ENCODE measurements at regions not wholly inside any gene's neighbourhood (a gene's known extent, or its start where the extent isn't known, plus 50 kb on each side); places are given as distances from the start of the nearest gene placed in this dataset.
"Not testable (repeated sequence)": the region's sequence is repeated elsewhere in the genome, so short reads cannot be mapped to it uniquely, and the experiment has no call there.

DNA sequence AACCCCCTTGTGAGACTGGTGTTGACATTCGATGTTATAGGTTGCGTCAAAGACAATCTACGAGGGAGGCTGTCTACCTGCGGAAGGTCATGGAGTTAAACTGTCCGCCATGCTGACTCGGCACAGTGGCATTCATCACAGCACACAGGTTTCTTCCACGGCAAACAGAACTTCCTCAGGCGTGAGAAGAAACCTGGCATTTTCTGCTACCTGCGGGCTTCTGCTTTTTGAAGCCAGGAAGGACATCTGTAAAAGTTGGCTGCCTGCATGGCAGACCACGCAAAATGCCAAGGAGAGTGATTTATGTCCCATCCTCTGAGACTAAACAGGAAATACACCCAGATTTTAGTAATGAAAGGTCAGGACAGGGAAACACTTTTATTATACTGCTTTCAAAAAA lies 809.8 kb upstream of the NUDT12 start:
- in situ Hi-C loops (cut with HindIII; ENCODE audit: low sequenced_read_pairs) = no loop called here

DNA sequence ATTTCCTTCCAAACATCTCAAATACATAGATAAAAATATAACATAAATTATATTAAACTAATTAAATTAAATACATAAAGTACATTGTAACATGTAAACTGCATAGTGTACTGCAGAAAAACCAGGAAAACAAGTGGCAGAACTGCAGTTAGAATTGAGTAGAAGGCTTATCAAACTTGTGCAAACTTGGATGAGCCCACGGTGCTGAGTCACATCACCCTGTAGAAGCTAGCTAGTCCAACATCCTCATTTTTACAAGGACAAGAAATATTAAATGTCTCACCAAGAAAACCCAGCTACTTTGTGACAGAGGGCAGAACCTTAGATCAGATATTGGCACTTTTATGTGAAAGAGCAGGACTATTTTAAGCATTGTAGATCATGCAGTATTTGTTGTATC lies 807.9 kb upstream of the NUDT12 start:
- in situ Hi-C loops (cut with HindIII; ENCODE audit: low sequenced_read_pairs) = no loop called here
- DNase-seq (ENCODE audit: low spot score) = no peak

More for the DNA sequence above, 809.8 kb upstream of the NUDT12 start:
- no peak for DNase-seq (ENCODE audit: low spot score)

DNA sequence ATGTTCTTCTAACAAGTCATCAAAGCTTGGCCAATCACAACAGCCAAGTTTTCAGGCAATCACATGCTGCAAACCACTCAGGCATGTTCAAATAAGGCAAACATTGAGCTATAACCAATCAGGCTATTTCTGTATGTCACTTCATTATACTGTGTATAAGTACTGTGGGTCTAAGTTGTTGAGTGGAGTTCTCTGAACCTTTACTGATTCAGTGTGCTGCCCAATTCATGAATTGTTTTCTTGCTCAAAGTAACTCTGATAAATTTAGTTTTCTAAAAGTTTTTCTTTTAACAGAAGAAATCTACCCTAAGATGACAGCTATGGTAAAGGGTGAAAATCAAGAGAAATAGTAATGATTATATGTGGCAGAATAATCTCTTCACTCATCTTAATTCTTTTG lies 805.4 kb upstream of the NUDT12 start:
- DNase-seq (ENCODE audit: low spot score) = no peak
- in situ Hi-C loops (cut with HindIII; ENCODE audit: low sequenced_read_pairs) = no loop called here

DNA sequence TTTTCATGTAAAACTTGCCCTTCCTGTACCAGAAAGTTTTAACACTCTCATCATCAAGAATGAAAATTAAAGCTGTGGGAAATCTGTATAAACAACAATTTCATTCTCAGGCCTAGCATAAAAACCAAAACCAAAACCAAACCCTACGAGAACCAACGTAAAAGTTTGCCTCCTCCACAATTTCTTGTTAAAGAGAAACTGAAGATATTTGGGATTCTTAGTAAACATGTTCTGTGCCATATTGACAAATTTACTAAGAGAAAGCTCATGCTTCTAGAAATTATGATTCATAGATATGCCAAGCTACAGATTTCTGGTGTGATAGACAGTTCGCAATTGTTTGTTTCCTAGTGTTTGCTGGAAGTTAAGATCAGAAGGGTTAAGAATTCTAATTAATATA lies 801.0 kb upstream of the NUDT12 start:
- in situ Hi-C loops (cut with HindIII; ENCODE audit: low sequenced_read_pairs) = no loop called here
- no peak for DNase-seq (ENCODE audit: low spot score)

DNA sequence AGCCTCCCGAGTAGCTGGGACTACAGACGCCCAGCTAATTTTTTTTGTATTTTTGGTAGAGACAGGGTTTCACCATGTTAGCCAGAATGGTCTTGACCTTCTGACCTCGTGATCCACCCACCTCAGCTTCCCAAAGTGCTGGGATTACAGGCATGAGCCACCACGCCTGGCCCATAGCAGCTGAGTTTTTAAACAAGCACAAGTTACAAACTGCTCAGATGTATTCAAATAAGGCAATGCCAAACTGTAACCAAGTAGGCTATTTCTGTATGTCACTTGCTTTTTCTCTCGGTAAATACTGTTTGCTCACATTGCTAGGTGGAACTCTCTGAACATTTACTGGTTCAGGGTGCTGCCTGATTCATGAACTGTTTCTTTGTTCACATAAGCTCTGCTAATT lies 799.3 kb upstream of the NUDT12 start:
- in situ Hi-C loops (cut with HindIII; ENCODE audit: low sequenced_read_pairs) = no loop called here
- DNase-seq (ENCODE audit: low spot score) = no peak

DNA sequence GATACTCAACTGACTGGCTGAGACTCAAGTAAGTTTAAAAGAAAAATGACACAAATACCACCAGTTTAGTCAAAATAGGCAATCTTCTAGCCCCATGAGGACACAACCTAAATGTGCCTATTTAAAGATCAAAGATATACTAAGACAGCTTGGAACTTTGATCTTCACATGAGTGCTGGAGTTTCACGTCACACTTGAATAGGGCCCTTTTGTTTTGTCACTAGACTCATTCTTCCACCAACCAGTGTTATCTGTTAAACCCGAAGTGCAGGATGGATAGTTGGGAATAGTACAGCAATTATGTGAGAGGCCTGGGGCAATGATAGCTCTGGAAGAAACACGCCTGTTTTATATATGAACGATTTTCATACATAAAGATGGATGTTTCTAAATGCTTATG lies 792.8 kb upstream of the NUDT12 start:
- in situ Hi-C loops (cut with HindIII; ENCODE audit: low sequenced_read_pairs) = no loop called here
- DNase-seq (ENCODE audit: low spot score) = no peak

DNA sequence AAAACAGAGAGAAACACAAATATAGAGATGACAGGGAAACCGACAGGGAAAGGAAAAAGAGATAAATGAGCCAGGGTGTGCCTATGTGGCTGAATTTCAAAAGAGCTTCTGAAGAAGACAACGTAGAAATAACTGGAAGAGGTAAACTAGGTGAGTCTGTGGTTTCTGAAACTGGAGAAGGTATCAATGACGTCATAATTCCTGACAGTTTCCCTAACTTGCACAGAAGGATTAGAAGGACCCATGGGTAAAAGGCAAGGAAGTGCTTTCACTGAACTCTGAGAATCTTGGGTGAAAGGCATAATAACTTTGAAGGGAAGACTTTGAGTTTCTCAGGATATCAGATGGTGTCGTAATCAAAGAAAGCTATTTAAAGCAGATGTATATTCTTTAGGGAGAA lies 790.8 kb upstream of the NUDT12 start:
- DNase-seq (ENCODE audit: low spot score) = no peak
- in situ Hi-C loops (cut with HindIII; ENCODE audit: low sequenced_read_pairs) = no loop called here

DNA sequence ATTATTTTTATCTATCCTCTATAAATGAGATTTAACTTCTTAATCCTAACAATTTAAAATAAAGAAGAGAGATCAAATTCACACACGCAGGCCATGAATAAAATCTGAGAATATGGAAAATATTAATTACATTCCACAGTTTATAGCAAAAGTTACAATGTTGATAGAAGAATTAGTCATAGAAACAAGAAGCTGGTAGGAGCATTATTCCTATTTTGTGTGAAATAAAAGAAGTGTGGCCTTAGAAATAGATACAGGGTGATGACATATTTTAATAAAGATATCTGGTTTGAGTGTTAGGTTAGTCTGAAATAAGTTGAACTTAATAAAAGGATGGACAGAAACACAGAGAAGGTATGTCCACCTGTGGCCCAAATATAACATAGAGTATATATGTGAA lies 790.4 kb upstream of the NUDT12 start:
- in situ Hi-C loops (cut with HindIII; ENCODE audit: low sequenced_read_pairs) = no loop called here
- no peak for DNase-seq (ENCODE audit: low spot score)

DNA sequence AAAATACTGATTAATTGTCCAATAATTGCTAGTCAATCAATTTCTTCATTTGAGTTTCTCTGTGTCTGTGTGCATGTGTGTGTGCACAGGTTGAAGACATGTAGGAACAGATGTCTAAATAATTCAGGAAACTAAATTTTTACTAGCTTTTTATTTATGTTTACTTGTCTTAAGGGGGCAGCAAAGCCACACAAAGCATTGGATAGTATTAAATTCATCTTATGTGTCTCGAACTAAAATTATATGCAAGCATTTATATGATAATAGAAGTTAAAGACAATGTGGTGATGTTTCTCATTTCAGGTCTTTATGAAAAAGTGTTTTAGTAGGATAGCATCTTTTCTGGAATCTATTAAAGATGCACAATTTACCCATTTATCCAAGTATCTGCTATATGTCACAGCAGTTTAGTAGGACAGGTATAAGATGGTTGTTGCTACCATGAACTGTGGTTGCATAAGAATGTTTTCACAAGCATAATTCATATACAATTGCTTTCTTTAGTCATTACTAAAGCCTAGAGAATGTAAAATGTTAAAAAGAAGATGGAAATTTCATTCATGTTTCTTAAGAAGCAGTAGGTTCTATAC lies 784.6 kb upstream of the NUDT12 start:
- in situ Hi-C loops (cut with HindIII; ENCODE audit: low sequenced_read_pairs) = no loop called here
- peak; percentile 7 for DNase-seq (ENCODE audit: low spot score)

DNA sequence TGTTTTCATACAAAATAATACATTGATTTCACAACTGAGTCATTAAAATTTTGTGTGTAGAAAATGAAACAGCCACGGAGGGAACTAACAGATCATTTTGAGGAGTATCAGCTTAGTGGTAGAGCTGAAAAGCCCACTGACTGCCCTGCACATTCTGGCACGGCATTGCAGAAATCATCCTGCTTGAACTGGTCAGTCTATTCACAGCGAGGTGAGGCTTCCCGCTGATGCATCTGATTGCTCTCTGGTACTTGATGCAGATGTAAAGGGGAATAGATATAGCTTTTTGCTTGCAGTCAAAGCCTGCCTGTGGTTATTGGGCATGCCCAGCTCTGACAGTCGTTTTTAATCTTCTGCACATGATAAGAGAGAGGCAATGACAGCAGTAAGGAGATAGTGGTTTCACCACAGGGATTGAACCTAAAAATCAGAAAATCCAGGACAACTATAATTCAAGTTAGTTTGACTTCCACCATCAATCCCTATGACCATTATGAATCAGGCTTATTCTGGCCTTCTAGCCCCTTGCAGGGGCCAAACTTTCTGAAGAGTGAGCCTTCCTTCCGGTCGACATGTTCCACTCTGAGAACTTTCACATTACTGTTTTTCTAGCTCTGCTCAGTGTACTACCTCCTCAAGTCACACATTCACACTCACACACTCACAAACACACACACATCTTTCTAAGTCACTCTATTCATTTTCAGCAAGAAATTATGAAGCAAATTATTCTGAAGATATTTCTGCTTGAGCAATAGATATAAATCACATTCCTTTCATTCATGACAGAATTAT lies 782.8 kb upstream of the NUDT12 start:
- DNase-seq (ENCODE audit: low spot score) = no peak
- in situ Hi-C loops (cut with HindIII; ENCODE audit: low sequenced_read_pairs) = no loop called here

DNA sequence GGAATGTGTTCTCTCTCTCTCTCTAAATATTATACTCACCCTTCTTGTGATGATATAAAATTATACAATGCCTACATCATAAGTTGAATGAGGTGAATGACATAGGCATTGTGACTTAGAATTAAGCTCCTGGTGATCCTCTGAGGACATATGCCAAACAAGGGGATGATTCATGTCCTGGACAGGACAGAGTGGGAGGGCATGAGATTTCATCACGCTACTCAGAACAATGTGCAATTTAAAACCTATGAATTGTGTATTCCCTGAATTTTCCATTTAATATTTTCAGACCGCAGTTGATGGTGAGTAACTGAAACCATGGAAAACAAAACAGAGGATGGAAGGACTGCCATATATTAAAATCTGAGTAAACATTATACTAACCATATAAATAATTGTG lies 782.2 kb upstream of the NUDT12 start:
- DNase-seq (ENCODE audit: low spot score) = no peak
- in situ Hi-C loops (cut with HindIII; ENCODE audit: low sequenced_read_pairs) = no loop called here

DNA sequence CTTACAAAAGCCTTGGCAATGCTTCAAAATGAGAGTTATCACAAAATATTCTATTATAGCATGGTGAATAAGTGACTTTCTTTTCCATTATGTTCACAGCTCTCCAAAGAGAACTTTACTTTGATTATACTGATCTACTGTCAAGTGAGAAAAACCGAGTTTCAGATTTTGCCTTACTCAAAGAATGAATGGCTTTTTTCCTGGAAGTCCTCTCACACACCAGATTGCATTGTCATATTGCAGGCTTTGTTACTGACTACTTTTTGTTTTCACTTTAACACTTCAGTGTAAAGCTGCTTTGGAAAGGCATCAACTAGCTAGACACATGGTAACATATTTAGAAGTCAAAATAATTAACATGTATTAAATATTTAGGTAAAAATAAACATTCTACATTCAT lies 765.2 kb upstream of the NUDT12 start:
- no peak for DNase-seq (ENCODE audit: low spot score)
- in situ Hi-C loops (cut with HindIII; ENCODE audit: low sequenced_read_pairs) = no loop called here

DNA sequence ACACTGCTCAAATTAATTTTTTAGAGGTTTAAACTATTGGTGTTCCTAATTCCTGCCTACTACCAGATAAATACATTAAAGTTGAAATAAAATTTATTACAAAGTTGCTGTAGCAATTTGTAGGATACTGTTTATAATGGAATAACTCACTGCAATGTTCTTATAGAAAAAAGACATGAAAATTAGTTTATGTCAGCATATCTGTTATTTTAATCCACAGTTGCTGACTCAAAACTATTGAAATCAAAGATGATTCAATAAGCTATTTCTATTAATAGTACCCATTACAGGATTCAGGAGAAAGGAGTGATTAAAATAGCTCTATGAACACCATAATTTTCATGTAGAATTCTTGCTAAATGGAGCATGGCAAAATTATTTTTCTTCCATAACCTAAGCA lies 764.4 kb upstream of the NUDT12 start:
- in situ Hi-C loops (cut with HindIII; ENCODE audit: low sequenced_read_pairs) = no loop called here

DNA sequence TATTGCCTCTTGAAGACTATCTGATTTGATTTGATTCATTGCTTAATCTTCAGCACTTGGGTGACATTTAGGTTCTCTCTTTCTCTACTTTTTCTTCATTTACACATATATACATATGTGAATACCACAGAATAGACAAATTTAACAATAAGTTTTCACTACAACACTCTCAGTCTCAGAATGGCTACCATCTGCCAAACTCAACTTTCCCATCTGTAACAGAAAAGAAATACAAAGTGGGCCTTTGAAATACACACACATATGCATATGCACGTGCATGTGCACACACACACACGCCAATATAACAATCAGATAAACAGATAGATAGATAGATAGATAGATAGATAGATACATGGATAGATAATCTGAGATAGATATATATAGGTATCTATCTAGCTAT lies 762.8 kb upstream of the NUDT12 start:
- in situ Hi-C loops (cut with HindIII; ENCODE audit: low sequenced_read_pairs) = no loop called here
- no peak for DNase-seq (ENCODE audit: low spot score)

More for the DNA sequence above, 764.4 kb upstream of the NUDT12 start:
- no peak for DNase-seq (ENCODE audit: low spot score)

DNA sequence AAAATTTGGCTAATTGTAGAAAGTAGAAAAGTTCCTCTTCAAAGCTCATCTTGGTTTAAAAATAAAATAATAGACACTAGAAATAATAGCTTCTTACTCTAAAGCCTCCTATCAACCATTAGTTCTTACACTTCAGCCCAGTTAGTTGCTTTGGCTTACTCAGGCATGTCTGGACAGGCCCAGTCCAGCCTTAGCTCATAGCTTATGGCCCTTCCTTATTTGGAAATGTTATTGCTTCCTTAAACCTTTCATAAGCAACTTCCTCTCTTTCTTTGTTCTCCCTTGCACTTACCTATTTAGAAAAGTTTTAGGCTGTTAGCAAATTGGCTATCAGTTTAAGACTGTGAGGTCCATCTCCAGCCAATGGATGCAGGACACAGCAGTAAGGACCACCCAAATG lies 754.1 kb upstream of the NUDT12 start:
- in situ Hi-C loops (cut with HindIII; ENCODE audit: low sequenced_read_pairs); DNase-seq (ENCODE audit: low spot score): not testable (repeated sequence)

DNA sequence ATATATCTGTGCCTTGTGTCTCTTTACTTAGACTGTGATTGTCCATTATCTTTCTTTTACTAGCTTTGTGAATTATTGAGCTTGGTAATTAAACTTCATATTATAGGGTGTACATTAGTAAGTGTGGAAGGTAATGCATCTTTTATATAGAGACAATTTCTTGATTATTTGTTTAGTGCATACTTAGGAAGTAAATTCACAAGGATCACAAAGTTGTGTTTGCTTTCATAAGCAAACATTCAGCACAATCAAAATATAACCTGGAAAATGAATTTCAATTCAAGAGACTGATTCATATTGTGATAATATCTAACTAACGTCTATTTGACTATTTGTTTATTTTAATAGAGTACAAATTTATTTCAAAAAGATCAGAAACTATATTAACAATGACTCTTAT lies 749.9 kb upstream of the NUDT12 start:
- in situ Hi-C loops (cut with HindIII; ENCODE audit: low sequenced_read_pairs) = no loop called here
- no peak for DNase-seq (ENCODE audit: low spot score)

DNA sequence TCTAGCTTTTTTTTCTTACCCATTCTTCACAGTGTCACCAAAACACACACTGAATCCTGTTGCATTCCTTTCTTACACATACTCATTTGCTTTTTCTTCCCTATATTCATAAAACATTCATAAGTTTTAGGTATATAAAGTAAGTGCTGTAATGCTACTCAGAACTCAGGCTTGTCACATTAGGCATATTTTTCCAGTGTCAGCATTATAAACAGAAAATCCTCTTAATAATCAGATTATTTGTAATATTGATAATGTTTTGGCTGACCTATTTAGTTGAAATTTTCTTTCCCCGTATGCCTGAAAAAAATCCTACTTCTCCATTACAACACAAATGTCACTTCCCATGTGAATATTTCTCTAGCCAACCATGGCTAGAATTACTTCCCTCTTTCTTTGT lies 743.0 kb upstream of the NUDT12 start:
- DNase-seq (ENCODE audit: low spot score) = no peak
- in situ Hi-C loops (cut with HindIII; ENCODE audit: low sequenced_read_pairs) = no loop called here

DNA sequence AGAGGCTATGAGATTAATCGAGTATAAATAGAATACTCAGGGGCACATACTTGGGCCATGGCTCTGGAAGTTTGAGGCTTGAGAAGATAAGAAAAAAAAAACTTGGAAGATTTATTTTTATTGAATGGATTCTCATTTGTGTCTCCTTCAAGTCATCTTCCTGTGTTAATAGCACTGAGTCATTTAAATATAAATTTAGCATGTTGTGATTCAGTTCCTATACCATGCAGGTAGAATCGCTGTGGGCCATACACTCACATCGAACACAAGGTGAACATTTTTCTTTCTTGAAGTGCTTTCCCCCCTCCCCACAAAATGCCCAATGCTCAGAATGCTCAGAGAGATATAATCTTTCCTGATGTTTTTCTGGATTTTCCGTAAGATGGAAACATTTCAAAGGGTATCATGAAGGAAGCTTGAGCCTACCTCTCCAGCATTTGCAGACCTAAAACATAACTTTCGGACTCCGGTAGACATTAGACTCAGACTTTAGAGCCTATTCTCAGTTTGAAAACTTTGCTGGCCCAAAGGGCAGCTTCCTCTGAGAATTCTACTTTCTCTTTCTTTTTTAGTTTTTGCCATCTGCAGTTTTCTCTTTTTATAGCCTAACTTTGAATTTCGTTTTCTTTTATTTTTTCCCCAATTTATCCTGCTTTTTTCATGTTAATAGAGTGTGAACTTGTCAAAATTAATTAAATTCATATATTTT lies 737.6 kb upstream of the NUDT12 start:
- no peak for DNase-seq (ENCODE audit: low spot score)
- in situ Hi-C loops (cut with HindIII; ENCODE audit: low sequenced_read_pairs) = no loop called here

DNA sequence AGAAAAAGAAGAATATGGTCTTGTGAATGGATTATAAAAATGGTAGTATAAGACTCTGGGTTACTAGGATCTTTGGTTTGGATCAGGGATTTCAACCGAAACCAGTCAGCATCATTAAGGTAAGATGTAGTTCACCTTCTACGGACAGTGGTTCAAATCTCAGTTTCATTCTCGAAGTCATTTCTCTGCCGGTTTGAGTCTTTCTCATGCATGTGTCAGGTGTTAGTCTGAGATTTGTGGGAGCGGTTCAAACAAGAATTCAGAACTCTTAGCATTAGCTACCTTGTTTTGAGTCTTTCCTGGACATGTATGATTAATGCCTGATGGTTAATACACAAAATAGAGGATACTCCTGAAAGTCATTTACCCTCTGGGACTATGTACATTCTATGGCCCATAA lies 735.9 kb upstream of the NUDT12 start:
- in situ Hi-C loops (cut with HindIII; ENCODE audit: low sequenced_read_pairs) = no loop called here
- no peak for DNase-seq (ENCODE audit: low spot score)

DNA sequence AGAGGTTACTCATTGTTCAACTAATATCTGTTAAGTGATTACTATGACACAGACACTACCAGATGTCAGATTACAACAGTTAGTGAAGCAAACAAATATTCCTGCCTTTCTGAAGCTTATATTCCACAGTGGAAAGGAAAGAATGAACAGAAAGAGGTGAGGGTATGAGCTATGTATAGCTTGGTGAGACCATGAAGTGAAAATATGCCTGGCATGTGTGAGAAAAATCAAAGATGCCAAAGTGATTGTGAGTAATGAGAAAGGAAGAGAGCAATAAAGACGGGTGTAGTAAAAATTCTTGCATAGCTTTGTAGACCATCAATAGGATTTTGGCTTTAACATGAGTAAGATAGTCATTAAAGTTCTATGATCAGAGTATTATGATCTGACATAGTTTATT lies 734.5 kb upstream of the NUDT12 start:
- no peak for DNase-seq (ENCODE audit: low spot score)
- in situ Hi-C loops (cut with HindIII; ENCODE audit: low sequenced_read_pairs) = no loop called here

DNA sequence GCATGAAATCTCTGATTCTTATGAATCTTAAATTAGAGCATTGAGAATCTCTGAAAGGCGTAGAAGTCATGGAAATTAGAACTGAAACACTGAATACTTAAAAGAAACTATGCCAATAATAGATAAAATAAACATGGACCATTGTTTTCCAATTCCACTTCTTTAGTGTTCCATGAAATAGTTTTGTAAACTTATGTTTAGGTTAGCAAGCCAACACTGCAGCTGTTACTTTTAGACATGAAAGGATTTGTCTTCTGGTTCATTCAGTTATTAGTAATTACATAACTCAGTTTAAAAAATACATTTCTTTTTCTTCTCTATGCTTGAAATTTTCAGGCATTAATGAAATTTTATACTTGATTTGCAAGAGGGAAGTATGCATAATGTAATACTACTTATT lies 733.4 kb upstream of the NUDT12 start:
- in situ Hi-C loops (cut with HindIII; ENCODE audit: low sequenced_read_pairs) = no loop called here
- DNase-seq (ENCODE audit: low spot score) = no peak
